ENCODE measurements at regions not wholly inside any gene's neighbourhood (a gene's known extent, or its start where the extent isn't known, plus 50 kb on each side); places are given as distances from the start of the nearest gene placed in this dataset.

DNA sequence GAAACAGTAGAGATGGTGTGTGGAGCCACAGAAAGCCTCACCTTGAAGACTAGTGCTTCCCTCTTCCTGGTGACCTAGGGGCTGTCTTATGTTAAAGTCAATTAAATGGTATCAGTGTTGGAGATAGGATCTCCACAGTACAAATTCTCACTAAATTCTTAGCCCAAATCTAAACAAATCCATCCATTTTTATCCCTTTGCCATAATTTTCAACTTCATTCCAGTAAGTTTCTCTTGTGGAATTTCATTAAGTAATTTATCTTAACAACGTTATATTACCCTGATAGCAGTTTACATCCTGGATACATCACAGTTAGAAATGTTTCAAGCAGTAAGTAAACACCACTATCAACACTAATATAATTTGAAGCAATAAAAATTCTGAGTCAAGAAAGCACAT lies 989.4 kb upstream of the NXPH2 start:
- no peaks in the 10 kb centered on the region for H3K27me3 ChIP-seq (ENCODE audit: control insufficient read depth, insufficient read depth, low read length)
- H3K4me3 ChIP-seq (ENCODE audit: low read depth, low read length) = no peak overlapping the region
- H3K36me3 ChIP-seq (ENCODE audit: control insufficient read depth, insufficient read depth, low read length) = no peaks in the 10 kb centered on the region
- DNase-seq (ENCODE audit: low read depth) (no peak), FAIRE-seq (no peak)
- TF ChIP-seq, protein P1, sequence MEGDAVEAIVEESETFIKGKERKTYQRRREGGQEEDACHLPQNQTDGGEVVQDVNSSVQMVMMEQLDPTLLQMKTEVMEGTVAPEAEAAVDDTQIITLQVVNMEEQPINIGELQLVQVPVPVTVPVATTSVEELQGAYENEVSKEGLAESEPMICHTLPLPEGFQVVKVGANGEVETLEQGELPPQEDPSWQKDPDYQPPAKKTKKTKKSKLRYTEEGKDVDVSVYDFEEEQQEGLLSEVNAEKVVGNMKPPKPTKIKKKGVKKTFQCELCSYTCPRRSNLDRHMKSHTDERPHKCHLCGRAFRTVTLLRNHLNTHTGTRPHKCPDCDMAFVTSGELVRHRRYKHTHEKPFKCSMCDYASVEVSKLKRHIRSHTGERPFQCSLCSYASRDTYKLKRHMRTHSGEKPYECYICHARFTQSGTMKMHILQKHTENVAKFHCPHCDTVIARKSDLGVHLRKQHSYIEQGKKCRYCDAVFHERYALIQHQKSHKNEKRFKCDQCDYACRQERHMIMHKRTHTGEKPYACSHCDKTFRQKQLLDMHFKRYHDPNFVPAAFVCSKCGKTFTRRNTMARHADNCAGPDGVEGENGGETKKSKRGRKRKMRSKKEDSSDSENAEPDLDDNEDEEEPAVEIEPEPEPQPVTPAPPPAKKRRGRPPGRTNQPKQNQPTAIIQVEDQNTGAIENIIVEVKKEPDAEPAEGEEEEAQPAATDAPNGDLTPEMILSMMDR (IDR thresholded peaks at IDR 0.05; ENCODE audit: insufficient read depth, low read length, severe bottlenecking) = no peak

DNA sequence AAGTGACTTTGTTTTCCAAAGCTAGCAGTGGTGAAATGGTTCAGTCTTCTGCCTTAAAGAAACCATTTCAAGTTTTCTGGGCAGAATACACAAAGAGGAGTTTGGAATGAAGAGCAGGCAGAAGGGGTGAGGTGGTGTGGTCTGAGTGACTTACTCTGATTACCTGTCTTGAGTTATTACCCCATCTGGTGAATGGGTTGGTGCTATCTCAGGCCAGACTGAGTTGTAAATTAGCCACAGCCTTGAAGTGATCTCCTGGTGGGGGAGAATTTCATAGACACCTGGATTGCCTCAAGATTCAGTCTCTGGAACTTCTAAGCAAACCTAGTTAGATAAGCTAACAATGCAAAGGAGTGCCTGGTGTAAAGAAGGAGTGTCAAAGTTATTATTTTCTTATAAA lies 983.5 kb upstream of the NXPH2 start:
- TF ChIP-seq, protein P1 (IDR thresholded peaks at IDR 0.05; ENCODE audit: insufficient read depth, low read length, severe bottlenecking) = no peak

DNA sequence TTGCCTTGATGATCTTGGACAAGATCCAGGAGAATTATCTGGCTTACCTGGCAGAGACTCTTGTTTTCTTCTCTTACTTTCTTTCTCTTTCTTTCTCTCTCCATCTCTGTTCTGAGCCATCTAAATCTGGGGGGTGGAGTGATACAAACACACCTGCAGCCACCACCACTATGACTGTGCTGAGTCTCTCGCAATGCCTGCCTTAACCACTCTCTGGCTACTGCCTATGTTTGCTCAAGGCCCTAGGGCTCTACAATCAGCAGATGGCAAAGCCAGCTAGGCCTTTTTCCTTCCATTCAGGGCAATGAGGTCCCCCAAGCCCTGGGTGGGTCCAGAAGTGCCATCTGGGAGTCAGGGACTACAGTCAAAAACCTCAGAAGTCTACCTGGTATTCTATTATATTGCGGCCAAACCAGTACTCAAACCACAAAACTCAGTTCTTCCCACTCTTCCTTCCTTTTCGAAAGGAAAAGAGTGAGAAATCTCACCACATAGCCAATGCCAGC lies 978.9 kb upstream of the NXPH2 start:
- TF ChIP-seq, protein P1 (IDR thresholded peaks at IDR 0.05; ENCODE audit: insufficient read depth, low read length, severe bottlenecking) = no peak
- DNase-seq (ENCODE audit: low read depth) (no peak), FAIRE-seq (no peak)
- no peak overlapping the region for H3K4me3 ChIP-seq (ENCODE audit: low read depth, low read length)
- no peaks in the 10 kb centered on the region for H3K36me3 ChIP-seq (ENCODE audit: control insufficient read depth, insufficient read depth, low read length)
- no peaks in the 10 kb centered on the region for H3K27me3 ChIP-seq (ENCODE audit: control insufficient read depth, insufficient read depth, low read length)

More for the DNA sequence above, 983.5 kb upstream of the NXPH2 start:
- DNase-seq (ENCODE audit: low read depth) (no peak), FAIRE-seq (no peak)
- Histone ChIP-seq H3K36me3 (ENCODE audit: control insufficient read depth, insufficient read depth, low read length) (no peaks in the 10 kb centered on the region), H3K27me3 (ENCODE audit: control insufficient read depth, insufficient read depth, low read length) (no peaks in the 10 kb centered on the region), H3K4me3 (ENCODE audit: low read depth, low read length) (no peak overlapping the region)

DNA sequence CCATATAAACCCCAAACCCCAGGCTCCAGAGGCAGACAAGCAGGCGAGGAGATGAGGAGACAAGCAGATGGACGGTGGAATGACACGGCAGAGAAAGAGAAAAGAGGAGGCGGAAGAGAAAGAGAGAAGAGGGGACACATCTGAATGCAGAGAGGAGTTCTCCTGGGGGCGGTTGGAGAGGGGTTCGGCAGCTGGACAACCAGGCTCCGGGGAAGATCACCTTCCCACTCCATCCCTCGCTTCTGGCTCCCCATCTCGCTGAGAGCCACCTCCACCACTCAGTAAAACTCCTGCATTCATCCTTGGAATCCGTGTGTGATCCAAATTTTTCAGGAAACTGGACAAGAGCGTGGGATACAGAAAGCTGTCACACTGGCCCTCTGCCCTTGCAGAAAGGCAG lies 966.7 kb upstream of the NXPH2 start:
- no peak for FAIRE-seq
- Histone ChIP-seq H3K27me3 (ENCODE audit: control insufficient read depth, insufficient read depth, low read length) (no peaks in the 10 kb centered on the region), H3K36me3 (ENCODE audit: control insufficient read depth, insufficient read depth, low read length) (no peaks in the 10 kb centered on the region), H3K4me3 (ENCODE audit: low read depth, low read length) (no peak overlapping the region)
- no peak for DNase-seq (ENCODE audit: low read depth)
- TF ChIP-seq, protein P1 (IDR thresholded peaks at IDR 0.05; ENCODE audit: insufficient read depth, low read length, severe bottlenecking) = no peak

DNA sequence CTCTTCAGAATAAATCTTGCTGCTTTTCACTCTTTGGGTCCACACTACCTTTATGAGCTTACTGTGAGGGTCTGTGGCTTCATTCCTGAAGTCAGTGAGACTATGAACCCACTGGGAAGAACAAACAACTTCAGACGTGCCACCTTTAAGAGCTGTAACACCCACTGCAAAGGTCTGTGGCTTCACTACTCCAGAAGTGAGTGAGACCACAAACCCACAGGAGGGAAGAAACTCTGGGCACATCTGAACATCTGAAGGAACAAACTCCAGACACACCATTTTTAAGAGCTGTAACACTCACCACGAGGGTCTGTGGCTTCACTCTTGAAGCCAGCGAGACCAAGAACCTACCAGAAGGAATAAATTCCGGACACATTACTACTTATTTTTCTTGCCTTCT lies 964.1 kb upstream of the NXPH2 start:
- Histone ChIP-seq H3K36me3 (ENCODE audit: control insufficient read depth, insufficient read depth, low read length) (no peaks in the 10 kb centered on the region), H3K4me3 (ENCODE audit: low read depth, low read length) (no peak overlapping the region), H3K27me3 (ENCODE audit: control insufficient read depth, insufficient read depth, low read length) (no peaks in the 10 kb centered on the region)
- DNase-seq (ENCODE audit: low read depth) (no peak), FAIRE-seq (no peak)
- TF ChIP-seq, protein P1 (IDR thresholded peaks at IDR 0.05; ENCODE audit: insufficient read depth, low read length, severe bottlenecking) = no peak
